RWPE1 (cell line): ENCODE measurements at regions not wholly inside any gene's neighbourhood (a gene's known extent, or its start where the extent isn't known, plus 50 kb on each side); places are given as distances from the start of the nearest gene placed in this dataset.

ENCODE experiments used
- CTCF ChIA-PET: fragments of 350-600 bp; sonication (Branson Sonifier 250); formaldehyde crosslinking; extraction: SDS; loops from one replicate; lab custom pipeline; 2021; lab: Yijun Ruan, JAX
- POLR2A ChIA-PET: fragments of 400-600 bp; formaldehyde crosslinking; extraction: SDS; loops from one replicate; lab custom pipeline; 2020; ENCODE audit warnings: antibody characterized with exemption; ENCODE audit not compliant: low non-redundant PET; lab: Yijun Ruan, JAX
- DNase-seq: peaks from one replicate; pipeline ENCODE4 v3.0.0; 2012; ENCODE audit warnings: low spot score
- H3K27ac ChIP-seq: fragments of 450-650 bp; 2 replicates; pipeline ENCODE4 v1.5.1; 2017
- TF ChIP-seq, protein P1 (sequence below): fragments of 450-650 bp; conservative IDR thresholded peaks from 2 replicates; pipeline ENCODE4 v1.5.1; 2017; ENCODE audit warnings: low read depth, mild to moderate bottlenecking

DNA sequence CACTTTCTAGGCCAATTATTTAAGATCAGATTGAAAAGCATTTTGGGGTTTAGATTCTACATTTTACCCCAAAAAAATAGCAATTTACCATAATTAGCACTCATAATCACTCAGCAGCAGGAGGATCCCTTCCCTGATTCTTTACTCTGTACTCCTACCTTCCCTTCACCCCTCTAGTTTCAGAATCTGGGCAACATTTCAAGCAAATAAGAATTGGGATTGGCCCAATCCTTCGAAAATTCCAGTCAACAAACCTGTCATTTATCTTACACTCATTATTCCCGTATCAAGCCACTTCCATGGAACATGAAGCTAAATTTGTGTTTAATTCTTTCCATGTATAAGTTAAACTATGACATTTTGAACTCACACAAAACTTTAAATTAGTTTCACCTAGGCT is 349.1 kb upstream of the USP15 start:
- TF ChIP-seq, protein P1, sequence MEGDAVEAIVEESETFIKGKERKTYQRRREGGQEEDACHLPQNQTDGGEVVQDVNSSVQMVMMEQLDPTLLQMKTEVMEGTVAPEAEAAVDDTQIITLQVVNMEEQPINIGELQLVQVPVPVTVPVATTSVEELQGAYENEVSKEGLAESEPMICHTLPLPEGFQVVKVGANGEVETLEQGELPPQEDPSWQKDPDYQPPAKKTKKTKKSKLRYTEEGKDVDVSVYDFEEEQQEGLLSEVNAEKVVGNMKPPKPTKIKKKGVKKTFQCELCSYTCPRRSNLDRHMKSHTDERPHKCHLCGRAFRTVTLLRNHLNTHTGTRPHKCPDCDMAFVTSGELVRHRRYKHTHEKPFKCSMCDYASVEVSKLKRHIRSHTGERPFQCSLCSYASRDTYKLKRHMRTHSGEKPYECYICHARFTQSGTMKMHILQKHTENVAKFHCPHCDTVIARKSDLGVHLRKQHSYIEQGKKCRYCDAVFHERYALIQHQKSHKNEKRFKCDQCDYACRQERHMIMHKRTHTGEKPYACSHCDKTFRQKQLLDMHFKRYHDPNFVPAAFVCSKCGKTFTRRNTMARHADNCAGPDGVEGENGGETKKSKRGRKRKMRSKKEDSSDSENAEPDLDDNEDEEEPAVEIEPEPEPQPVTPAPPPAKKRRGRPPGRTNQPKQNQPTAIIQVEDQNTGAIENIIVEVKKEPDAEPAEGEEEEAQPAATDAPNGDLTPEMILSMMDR, result no peak
- H3K27ac ChIP-seq, result no peak overlapping the region
- ChIA-PET POLR2A (no interaction called here), CTCF (no interaction called here)
- no peak for DNase-seq

DNA sequence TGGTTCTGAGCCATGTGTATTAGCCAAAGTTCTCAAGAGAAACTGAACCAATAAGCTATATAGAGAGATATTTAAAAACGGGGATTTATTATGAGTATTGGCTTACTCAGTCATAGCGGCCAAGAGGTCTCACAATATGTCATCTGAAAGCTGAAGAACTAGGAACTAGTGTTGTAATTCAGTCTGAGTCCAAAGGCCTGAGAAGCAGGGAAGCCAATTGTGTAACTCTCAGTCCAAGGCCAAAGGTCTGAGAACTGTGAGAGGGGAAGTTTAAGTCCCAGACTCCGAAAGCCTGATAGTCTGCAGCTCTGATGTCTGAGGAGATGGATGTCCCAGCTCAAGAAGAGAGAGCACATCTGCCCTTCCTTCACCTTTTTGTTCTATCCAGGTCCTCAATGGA is 344.8 kb upstream of the USP15 start:
- POLR2A ChIA-PET, result no interaction called here
- DNase-seq, result no peak
- TF ChIP-seq, protein P1, result no peak
- CTCF ChIA-PET, result no interaction called here
- no peak overlapping the region for H3K27ac ChIP-seq

DNA sequence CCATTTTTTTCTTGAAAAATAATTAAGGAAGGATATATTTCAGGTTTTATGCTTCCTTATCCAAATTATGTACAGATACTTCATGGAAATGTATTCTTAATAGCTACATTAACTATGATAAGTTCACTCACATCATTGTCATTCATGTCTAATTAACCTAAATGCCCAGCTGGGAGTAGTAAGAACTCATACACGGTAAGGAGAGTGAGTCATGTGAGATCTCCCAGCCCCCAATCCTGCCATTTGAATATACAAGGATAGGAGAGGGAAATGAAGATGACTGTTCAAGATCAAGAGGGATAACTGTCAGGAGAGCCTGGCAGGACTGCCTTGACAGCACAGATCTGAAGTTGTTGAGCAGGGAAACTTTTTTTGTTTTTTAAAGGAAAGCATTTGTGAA is 343.4 kb upstream of the USP15 start:
- TF ChIP-seq, protein P1, result no peak
- H3K27ac ChIP-seq, result no peak overlapping the region
- CTCF ChIA-PET, result no interaction called here
- no peak for DNase-seq
- POLR2A ChIA-PET, result no interaction called here

DNA sequence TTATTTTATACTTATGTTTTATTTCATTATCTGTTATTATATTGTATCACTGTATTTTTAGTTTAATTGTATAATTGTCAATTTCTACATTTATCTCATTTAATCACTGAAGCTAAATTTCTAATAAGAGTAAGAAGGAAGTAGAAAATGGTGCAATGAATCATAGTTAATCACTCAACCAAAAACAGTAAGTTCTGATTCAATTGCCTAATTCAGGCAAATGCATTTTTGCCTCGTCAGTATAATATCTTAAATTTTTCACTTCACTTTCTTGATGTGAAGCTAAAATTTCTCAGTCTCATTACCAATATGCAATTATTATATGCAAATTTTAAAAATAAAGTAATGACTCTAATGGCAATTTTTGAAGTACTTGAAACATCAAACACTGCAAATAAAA is 340.5 kb upstream of the USP15 start:
- no peak for DNase-seq
- ChIA-PET POLR2A (no interaction called here), CTCF (no interaction called here)
- H3K27ac ChIP-seq, result no peak overlapping the region
- TF ChIP-seq, protein P1, result no peak

DNA sequence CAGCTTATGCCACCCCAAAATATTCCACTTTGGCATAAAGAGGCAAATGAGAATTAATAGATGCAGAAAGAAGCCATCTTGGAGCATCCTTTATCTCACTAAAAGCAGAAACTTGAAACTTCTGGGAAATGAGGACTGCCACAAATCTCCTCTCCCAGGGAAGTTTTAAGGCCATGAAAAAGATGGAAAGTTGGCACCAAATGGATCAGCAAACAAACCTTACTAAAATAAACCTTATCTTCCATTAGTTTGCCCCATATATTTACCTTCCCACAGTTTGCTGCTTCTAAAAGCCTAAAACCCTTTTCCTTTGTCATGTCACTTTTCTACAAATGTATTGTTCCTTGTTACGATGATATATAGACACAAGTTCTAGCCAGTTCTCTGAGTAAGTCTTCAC is 340.0 kb upstream of the USP15 start:
- H3K27ac ChIP-seq, result no peak overlapping the region
- TF ChIP-seq, protein P1, result no peak
- no peak for DNase-seq
- ChIA-PET POLR2A (no interaction called here), CTCF (no interaction called here)

DNA sequence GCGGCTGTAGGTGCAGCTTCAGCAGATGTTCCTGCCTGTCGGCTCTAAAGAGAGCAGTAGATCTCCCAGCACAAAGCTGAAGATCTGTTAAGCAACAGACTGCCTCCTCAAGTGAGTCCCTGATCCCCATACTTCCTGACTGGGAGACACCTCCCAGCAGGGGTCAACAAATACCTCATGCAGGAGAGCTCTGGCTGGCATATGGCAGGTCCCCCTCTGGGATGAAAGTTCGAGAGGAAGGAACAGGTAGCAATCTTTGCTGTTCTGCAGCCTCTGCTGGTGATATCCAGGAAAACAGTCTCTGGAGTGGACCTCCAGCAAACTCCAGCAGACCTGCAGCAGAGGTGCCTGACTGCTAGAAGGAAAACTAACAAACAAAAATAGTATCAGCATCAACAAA is 337.1 kb upstream of the USP15 start:
- POLR2A ChIA-PET, result no interaction called here
- CTCF ChIA-PET, result no interaction called here
- TF ChIP-seq, protein P1, result no peak
- DNase-seq, result no peak
- no peak overlapping the region for H3K27ac ChIP-seq

DNA sequence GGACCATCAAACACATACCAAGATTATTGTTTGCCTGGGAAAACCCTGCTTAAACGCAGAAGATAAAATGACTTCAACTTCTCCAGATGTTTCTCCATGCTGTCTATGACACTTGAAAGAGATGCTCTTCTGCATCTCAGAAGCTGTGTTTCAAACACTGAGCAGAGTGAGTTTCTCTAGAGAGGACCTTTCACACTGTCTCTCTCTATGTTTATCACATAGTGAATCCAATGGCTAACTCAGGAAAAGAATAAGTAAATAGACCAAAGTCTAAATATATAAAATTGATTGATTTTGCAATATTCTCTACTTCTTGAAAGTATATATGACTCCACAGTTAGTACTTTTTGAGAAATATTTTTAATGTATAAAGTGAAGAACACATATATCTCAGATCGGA is 325.6 kb upstream of the USP15 start:
- TF ChIP-seq, protein P1, result no peak
- DNase-seq, result no peak
- ChIA-PET CTCF (no interaction called here), POLR2A (no interaction called here)
- no peak overlapping the region for H3K27ac ChIP-seq
